WTC11 (cell line): ENCODE measurements at regions not wholly inside any gene's neighbourhood (a gene's known extent, or its start where the extent isn't known, plus 50 kb on each side); places are given as distances from the start of the nearest gene placed in this dataset.

Source experiments
- NR2C2 ChIP-seq: sonication (generic); formaldehyde crosslinking; IDR thresholded peaks from 2 replicates; pipeline ENCODE4 v1.8.0; 2022; ENCODE audit warnings: mild to moderate bottlenecking, missing genetic modification reagents
- SMAD4 ChIP-seq: sonication (generic); formaldehyde crosslinking; IDR thresholded peaks from 2 replicates; pipeline ENCODE4 v1.8.0; 2022; ENCODE audit warnings: mild to moderate bottlenecking, missing genetic modification reagents
- SP1 ChIP-seq: sonication (generic); formaldehyde crosslinking; conservative IDR thresholded peaks from 2 replicates; pipeline ENCODE4 v1.8.1; 2022; ENCODE audit warnings: missing genetic modification reagents
- USF2 ChIP-seq: sonication (generic); formaldehyde crosslinking; IDR thresholded peaks from 2 replicates; pipeline ENCODE4 v1.8.1; 2023; ENCODE audit warnings: mild to moderate bottlenecking, missing genetic modification reagents, moderate library complexity
- ZNF263 ChIP-seq: sonication (generic); formaldehyde crosslinking; IDR thresholded peaks from 2 replicates; pipeline ENCODE4 v1.8.1; 2022; ENCODE audit warnings: low read depth, mild to moderate bottlenecking, moderate library complexity, missing genetic modification reagents
- ZNF423 ChIP-seq: fragments of 250-450 bp; sonication (Bioruptor Pico); IDR thresholded peaks from 2 replicates; pipeline ENCODE4 v2.1.2; 2022; ENCODE audit warnings: mild to moderate bottlenecking, moderate library complexity
- TF ChIP-seq, protein P1 (sequence below): fragments of 200-600 bp; IDR thresholded peaks from 2 replicates; pipeline ENCODE4 v1.8.0; 2022; ENCODE audit warnings: antibody characterized with exemption

DNA sequence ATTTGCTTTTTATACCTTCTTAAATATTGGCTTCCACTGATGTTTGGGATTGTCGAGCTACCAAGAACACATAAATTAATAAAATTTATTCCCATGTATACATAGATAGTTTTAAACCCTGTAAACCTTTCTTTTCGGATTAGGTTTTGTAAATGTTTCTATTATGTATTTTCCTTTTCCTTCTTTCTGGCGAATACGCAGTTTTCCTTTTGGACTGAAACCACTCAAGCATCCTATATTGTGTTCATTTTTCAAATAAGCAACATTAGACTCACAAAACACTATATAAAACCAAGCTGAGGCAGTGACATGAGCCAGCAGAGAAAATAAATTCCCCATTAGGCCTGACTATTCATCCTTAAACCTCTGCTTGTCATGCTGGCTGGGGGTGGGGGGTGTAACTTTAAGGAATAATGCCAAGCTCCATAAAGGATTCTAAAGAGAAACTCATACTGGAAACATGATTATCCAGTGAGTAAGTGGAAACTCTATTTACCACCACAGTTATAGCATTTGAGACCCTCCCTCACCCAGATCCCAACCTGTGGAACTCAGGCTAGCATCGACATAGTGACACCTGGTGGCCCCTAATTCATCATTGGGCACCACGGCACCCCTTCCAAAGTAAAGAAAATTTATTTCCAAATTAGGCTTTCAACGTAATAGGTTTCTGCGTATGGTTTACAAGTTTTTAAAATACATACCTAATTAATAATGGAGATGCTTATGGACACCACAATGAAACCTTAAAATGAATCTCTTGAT is 86.5 kb upstream of the CELF2 start:
- TF ChIP-seq ZNF263 (CRISPR knock-in tag) (no peak), ZNF423 (CRISPR knock-in tag) (no peak), SP1 (CRISPR knock-in tag) (no peak), USF2 (CRISPR knock-in tag) (no peak), NR2C2 (CRISPR knock-in tag) (no peak), SMAD4 (CRISPR knock-in tag) (no peak)
- TF ChIP-seq, protein P1, sequence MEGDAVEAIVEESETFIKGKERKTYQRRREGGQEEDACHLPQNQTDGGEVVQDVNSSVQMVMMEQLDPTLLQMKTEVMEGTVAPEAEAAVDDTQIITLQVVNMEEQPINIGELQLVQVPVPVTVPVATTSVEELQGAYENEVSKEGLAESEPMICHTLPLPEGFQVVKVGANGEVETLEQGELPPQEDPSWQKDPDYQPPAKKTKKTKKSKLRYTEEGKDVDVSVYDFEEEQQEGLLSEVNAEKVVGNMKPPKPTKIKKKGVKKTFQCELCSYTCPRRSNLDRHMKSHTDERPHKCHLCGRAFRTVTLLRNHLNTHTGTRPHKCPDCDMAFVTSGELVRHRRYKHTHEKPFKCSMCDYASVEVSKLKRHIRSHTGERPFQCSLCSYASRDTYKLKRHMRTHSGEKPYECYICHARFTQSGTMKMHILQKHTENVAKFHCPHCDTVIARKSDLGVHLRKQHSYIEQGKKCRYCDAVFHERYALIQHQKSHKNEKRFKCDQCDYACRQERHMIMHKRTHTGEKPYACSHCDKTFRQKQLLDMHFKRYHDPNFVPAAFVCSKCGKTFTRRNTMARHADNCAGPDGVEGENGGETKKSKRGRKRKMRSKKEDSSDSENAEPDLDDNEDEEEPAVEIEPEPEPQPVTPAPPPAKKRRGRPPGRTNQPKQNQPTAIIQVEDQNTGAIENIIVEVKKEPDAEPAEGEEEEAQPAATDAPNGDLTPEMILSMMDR = no peak
